NCI-H2196 treated with DMSO at 0.1 percent for 48 hours (cell line): ENCODE measurements at regions not wholly inside any gene's neighbourhood (a gene's known extent, or its start where the extent isn't known, plus 50 kb on each side); places are given as distances from the start of the nearest gene placed in this dataset.

Experiments
- DNase-seq: peaks from one replicate; lab custom pipeline; 2025; ENCODE audit not compliant: unreplicated experiment; lab: John Stamatoyannopoulos, UW

- DNase-seq, result no peak
These were observed 1430.0 kb downstream of the ARAP2 start for GRCh38 chr4:34814266-34814665.

- DNase-seq, result no peak
These were observed 1419.8 kb downstream of the ARAP2 start for GRCh38 chr4:34824515-34824914.

- no peak for DNase-seq
These were observed 1417.7 kb downstream of the ARAP2 start for GRCh38 chr4:34826660-34827059.

- no peak for DNase-seq
These were observed 1398.4 kb downstream of the ARAP2 start for GRCh38 chr4:34845926-34846325.

GRCh38 chr4:34850421-34850820 is 1393.9 kb downstream of the ARAP2 start:
- DNase-seq, result no peak

GRCh38 chr4:34850968-34851367 is 1393.3 kb downstream of the ARAP2 start:
- DNase-seq, result no peak

GRCh38 chr4:34851411-34851810 is 1392.9 kb downstream of the ARAP2 start:
- no peak for DNase-seq

GRCh38 chr4:34854451-34854850 is 1389.9 kb downstream of the ARAP2 start:
- DNase-seq, result no peak

- DNase-seq, result no peak
These were observed 1382.6 kb downstream of the ARAP2 start for GRCh38 chr4:34861666-34862065.

- DNase-seq, result no peak
These were observed 1365.4 kb downstream of the ARAP2 start for GRCh38 chr4:34878961-34879360.

- no peak for DNase-seq
These were observed 1364.1 kb downstream of the ARAP2 start for GRCh38 chr4:34880246-34880645.

- no peak for DNase-seq
These were observed 1352.4 kb downstream of the ARAP2 start for GRCh38 chr4:34891892-34892291.

GRCh38 chr4:34893382-34893781 is 1350.9 kb downstream of the ARAP2 start:
- no peak for DNase-seq

- no peak for DNase-seq
These were observed 1324.3 kb downstream of the ARAP2 start for GRCh38 chr4:34920032-34920431.

GRCh38 chr4:34921391-34921790 is 1322.9 kb downstream of the ARAP2 start:
- DNase-seq, result no peak

- no peak for DNase-seq
These were observed 1322.0 kb downstream of the ARAP2 start for GRCh38 chr4:34922325-34922724.

GRCh38 chr4:34932591-34932990 is 1311.7 kb downstream of the ARAP2 start:
- no peak for DNase-seq

- no peak for DNase-seq
These were observed 1308.6 kb downstream of the ARAP2 start for GRCh38 chr4:34935739-34936138.

- no peak for DNase-seq
These were observed 1305.2 kb downstream of the ARAP2 start for GRCh38 chr4:34939073-34939472.

- no peak for DNase-seq
These were observed 1300.5 kb downstream of the ARAP2 start for GRCh38 chr4:34943741-34944386.

- DNase-seq, result no peak
These were observed 1293.4 kb downstream of the ARAP2 start for GRCh38 chr4:34950926-34951325.

GRCh38 chr4:34953145-34953799 is 1291.0 kb downstream of the ARAP2 start:
- no peak for DNase-seq

- DNase-seq, result no peak
These were observed 1279.7 kb downstream of the ARAP2 start for GRCh38 chr4:34964613-34965012.
